ENCODE measurements at regions not wholly inside any gene's neighbourhood (a gene's known extent, or its start where the extent isn't known, plus 50 kb on each side); places are given as distances from the start of the nearest gene placed in this dataset.

DNA sequence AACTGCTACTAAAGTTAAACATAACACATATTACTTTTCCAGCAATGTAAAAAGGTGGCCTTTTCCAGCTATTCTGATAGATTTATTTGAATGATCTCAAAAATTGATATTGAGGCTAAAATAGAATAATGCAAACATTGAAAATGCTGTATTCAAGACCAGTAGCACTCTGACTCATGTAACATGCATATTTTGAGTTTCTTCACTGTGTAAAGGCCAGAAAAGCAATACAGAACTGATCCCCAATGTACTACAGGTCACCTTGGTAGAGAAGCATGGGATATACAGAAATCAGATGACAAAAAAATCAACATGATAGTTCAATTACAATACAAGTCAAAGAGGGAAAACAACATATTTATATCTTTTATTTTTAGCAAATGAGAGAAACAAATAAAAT, 419.6 kb downstream of the DIPK2A start:
- DNase-seq = no peak

DNA sequence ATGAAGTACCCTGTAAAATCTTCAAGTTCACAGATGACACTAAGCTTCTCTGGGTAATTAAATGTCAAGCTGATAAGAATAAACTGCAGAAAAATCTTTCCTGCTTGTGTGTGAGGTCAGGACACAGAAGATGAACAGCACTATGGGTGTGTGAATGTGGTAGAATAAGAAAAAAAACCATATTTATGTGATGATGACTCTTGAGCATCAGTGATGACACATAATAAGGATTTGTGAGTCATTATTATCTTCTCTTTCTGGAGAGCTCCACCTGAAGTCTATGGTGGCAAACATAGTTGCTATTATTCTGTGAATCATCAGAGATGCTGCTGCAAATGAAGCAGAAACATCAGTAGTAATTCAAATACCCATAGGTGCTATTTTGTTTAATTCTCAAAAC, 422.4 kb downstream of the DIPK2A start:
- no peak for DNase-seq

DNA sequence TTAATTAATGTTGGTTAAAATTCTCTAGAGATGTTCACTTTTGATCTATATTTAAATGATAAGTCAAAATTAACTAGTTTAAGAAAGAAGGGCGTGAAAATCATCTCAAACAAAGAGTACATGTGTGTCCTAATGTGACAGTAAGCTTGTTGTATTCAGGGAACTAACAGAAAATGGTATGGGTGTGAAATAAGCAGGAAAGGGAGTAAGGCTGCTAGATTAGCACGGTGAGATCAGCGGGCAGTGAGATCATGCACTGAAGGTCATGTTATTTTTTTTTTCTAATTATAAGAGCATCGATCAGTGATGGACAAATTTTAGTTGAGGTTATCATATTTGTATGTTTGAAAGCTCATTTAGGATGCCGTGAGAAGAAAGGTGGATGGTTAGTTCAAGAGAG, 430.8 kb downstream of the DIPK2A start:
- DNase-seq = no peak

DNA sequence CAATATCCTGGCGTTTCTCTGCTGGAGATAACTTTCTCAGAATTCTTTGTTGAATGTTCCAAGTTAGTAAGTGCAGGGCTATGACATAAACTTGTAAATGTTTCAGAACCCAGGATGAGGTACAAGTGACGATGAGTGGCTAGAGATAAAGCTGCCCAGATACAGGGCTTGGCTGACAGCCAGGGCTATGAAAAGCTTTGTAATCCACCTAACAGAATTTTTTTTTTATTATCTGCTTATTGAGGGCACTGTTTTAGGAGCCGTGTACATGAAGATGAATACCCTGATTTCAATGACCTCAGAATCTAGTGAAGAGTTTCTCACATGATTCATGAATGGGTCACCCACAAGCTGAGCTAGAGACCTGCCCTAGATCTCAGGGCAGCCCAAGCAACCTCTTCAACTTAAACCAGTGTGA, 431.4 kb downstream of the DIPK2A start:
- no peak for DNase-seq

DNA sequence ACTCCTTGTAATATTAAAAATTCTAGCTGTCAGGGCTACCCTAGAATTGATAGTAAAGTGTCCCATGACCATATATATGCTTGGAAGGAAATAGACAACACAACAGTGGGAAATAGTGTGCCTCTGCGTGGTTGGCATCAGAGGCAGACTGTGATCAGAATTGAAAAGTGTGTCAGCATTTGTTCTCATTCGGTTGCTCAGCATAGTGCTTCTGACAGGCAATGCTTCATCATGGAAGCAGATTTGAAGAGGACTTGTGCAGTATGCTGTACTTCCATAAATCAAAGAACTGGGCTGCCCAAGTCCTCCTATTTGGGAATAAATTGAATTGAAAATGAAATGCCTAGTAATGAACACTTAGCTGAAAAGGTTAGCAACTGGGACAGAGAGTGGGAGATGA, 435.7 kb downstream of the DIPK2A start:
- no peak for DNase-seq

DNA sequence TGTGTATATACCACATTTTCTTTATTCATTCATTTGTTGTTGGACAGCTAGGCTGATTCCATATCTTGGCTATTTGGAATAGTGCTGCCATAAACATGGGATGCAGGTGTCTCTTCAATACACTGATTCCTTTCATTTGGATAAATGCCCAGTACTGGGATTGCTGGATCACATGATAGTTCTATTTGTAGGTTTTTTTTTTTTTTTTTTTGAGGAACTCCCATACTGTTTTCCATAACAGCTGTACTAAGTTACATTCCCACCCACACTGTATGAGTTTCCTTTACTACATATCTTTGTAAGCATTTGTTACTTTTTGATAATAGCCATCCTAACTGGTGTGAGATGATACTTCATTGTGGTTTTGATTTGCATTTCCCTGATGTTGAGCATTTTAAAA, 437.7 kb downstream of the DIPK2A start:
- DNase-seq = no peak

DNA sequence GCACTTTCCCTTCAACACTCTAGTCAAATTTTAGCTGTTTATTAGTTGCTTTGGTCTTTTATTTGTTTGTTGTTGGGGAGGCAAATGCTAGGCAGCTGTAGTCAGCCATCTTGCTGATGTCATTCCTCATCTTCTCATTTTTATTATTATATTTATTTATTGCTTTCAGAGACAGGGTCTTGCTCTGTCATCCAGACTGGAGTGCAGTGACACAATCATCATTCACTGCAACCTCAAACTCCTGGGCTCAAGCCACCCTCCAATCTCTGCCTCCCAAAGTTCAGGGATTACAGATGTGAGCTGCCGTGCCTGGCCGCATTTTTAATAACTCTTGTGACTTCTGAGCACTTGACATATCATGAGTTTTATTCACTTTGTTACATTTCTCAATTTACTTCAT, 441.4 kb downstream of the DIPK2A start:
- DNase-seq = no peak

DNA sequence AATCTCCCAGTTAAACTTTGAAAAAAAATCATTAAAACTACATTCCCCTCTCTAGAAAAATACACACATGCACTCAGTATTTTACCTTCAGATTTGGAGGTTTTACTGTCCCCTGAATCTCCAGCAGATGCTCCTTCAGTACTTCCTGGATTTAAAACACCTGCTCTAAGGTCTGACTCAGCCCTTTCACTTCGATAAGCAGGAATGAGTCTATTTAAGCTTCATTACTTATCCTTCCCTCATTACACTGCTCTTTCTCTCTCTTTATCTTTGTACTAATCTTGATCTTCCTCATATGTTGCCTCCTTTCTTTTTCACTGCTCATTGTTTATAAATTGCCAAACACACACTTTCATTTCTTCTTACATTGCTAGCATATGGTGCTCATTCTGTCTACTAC, 443.9 kb downstream of the DIPK2A start:
- no peak for DNase-seq

DNA sequence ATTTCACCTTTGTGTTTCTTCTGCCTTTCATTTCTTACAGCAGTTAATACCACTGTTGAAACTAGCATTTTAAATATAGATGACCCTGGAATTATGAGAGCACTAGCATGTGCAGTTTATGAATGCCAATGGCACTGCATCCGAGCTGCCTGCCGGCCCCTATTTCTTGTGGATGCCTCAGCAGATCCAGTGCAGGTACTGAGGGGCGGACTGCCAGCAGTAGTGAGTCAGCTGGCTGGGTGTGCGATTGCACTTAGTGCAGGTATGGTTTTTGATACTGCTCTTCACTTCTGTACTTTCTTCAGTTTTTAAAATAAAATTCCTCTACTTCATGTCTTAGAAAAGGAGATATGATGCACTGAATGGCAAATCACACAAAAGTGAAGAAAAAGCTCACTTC, 453.0 kb downstream of the DIPK2A start:
- DNase-seq = no peak

DNA sequence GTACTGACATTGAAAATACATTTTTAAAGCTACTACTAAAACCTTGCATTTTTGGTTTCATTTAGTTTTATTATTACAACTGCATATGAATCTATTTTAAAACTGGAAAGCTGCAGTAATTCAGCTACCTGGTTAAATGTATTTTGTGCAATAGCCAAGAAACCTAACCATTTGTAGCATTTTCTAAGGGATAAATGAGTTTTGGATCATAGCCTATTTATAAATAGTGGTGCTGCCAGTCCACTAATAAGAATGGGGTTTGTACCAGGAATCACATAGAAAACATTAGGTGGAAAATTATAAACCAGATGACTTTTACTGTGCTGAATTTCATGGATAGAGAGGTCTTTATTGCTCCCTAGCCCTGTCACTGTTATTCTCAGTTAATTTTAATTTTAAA, 454.7 kb downstream of the DIPK2A start:
- DNase-seq = no peak

DNA sequence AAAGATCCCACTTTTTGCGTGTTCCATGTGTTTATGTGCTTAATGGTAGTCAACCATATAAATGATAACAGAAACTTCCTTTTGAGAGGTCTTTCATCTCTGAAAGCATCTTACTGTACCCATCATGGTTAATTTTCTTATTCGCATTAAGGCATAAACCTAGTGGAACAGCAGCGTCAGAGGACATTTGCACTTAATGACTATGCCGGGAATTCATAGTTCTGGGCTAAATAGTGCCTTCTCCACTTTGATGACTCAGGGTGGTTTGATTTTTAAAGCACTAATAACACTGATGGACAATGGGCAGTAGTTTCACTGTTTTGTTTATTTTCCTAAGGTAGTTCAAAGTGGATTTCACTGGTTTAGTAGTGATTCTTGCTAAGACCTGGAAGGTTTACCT, 455.3 kb downstream of the DIPK2A start:
- DNase-seq = no peak

DNA sequence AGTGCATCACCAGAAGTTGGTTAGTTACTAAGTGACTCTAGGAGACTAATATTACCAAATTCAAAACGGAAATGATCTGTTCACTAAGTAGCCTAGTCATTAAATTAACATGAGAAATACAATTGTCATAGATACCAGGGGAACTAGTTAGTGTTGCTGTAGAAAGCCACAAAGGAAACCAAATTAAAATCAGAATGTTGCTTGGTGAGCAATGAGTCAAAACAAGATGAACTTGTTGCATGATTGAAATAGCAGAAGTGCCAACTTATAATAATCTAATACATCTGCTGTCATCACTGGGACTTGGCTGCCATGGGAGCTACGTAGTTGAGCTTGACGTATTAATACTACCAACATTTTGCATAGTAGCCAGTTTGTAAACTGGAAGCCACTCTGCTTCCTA, 458.1 kb downstream of the DIPK2A start:
- no peak for DNase-seq

DNA sequence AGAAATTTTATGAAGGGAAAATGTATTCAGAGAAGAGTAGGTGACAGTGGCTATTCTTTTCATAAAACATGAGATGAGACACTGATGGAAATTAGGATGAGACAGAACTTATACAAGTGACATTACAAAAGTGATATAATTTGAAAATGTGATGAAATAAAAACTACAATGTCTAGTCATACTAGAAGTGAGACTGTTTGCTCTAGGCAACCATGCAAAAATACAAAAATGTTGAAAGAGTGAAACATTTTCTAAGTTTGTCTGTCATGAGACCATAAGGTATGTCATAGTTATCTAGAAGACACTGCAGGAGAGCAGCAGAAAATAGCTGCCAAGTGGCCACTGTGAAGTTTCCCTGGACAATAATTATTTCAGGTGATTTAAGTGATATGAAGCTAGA, 459.5 kb downstream of the DIPK2A start:
- DNase-seq = no peak

DNA sequence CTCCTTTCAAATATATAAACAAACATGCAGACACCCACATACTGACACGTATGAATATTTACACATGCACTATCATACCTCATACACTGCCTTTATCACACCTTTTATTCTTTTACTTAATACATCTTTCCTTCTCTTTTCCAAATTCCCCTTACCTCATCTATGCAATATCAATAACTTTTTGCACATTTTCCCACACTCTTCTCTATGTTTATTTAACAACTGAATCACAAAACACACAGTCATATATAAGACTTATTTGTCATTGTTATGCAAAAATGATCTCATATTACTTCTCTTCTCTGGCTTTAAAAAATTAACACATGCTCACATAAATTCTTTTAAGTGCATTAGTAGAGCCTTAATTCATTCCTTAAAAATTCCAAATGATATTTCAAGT, 461.4 kb downstream of the DIPK2A start:
- no peak for DNase-seq

DNA sequence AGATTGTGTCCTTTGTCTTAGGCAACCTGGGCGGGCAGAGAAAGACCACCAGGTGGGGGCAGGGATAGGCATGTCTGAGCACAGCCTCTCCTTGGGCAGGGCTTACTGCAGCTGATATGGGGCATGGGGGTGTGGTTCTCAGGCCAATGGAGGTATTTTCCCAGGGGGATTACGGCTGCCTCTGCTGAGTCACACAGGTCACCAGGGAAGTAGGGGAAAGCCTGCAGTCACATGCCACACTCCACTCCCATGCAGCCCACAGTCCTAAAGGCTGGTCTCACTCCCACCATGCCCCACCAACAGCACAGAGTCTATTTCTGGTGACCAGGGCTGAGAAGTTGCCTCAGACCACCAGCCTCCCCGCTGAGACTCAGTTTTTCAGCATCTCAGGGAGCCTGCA, 466.4 kb downstream of the DIPK2A start:
- DNase-seq = no peak

DNA sequence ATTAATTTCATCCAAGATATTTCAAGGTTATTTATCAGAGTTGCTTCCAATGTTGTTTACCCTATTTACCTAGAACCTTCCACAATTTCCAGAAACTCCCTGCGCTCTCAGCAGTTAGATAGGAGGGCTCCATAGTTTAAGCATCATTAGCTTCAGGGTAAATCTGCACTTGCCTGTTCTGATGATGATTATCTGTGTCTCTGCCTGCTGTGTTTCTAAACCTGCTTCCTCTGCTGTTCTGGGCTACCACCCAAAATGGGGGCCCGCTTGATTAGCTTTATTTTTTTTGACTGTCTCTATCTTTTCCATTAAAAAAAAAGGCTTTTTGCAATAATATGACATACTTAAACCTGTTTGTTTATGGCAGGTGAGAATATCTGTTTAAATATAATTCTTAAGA, 472.4 kb downstream of the DIPK2A start:
- DNase-seq = no peak

DNA sequence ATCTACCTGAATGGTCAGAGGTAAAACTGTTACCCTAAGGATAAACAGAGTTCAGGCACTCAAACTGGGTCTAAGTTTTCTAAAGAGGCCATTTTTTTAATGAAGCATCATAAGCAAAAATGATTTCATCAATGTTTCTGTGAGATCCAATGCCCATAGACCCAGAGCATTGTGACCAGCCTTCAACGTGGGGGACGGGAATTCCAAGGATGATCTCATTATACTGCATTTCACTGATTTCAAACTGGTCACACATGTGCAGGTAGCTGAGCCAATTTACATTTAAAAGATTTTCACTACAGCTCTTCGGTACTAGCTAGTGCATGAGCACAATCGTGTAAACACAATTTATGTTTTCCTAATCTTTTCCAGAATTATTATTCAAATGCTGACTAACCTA, 472.9 kb downstream of the DIPK2A start:
- no peak for DNase-seq

DNA sequence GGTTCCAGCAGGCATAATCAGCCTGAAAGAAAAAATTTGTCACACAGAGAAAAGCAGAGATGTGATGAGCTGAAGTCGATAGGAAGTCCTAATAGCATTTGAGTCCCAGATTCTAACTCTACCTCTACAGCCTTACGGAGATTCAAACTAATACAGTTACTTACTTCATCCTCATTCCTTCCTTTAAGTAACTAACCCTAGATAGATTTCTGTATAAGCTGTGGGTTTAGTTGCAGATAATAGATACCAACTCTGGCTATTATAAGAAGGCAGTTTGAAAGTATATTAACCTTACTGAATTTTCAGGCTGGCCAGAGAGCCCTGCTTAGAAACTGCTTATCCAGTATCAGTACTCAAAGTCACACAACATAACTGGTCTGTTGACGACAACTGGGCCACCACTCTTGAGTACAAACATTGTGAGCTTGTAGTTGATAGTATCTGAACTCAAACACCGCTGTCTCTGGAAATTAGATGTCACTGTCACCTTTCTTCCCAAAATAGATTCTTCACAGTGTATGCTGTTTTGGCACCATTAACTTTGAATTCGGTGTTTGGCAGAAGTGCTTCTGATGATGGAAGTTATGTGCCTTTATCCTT, 484.3 kb downstream of the DIPK2A start:
- no peak for DNase-seq

DNA sequence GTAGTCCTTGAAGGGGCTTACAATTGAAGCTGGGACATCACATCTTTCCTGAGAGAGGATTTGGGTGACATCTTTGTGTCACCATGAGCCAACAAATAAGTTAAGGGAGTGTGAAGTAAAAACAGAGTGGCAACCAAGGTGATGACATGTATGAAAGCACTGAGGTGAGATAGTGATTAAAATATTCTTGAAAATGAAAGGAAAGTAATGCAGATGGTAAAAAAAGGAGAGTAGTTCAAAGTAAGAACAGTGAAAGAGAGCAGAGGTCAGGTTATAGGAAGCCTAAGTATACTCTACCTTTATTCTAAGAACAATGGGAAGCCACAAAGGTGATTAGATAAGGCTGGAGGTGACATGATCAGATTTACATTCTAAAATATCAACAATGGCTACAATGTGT, 486.1 kb downstream of the DIPK2A start:
- no peak for DNase-seq

DNA sequence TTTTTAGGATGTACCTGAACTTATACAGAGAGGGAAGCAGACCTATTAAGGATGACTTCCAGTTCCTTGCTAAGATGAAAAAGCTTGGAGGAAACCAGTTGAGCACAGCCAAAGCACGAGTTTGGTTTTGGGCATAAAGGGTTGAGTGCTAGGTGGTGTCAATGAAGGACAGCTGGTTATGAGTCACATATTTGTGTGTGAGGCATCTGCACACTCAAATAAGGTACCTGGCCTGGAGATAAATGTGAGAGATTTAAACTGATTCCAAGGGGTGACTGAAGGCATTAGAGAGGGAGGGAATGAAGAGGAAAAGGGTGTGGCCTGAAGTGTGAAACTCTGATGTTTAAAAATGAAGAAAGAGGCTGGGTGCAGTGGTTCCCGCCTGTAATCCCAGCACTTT, 486.7 kb downstream of the DIPK2A start:
- no peak for DNase-seq

DNA sequence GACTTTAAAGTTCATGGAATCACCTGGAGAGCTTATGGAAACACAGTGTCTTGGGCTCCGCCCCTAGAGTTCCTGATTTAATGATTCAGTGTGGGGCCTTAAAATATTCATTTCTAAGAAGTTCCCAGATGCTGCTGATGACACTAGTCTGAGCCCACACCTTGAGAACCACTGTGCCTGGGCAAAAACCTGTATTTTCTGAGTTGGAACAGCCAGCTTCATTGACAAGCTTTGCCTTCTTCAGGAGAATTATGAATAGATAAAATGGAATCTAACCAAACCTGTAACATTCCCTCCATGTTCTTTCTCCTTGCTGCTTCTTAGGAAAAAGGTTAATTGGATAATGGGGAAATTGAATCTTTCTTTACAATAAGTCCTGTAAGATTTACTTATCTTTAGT, 490.7 kb downstream of the DIPK2A start:
- DNase-seq = no peak

DNA sequence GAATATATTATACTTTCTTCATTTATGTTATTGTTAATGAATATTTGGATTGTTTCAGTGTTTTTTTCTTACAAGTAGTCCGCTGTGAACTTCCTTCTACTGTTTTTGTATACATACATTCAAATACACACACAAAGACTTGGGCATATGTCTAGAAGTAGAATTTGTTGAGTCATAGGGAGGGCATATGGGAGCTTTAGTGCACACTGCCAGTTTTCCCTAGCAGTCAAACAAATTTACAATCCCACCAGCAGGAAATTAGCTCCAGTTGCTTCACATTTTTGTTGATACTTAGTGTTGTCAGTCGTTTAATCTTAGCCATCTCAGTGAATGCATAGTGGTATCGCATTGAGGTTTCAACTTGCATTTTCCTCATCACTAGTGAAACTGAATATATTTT, 492.3 kb downstream of the DIPK2A start:
- peak; percentile 57 for DNase-seq

DNA sequence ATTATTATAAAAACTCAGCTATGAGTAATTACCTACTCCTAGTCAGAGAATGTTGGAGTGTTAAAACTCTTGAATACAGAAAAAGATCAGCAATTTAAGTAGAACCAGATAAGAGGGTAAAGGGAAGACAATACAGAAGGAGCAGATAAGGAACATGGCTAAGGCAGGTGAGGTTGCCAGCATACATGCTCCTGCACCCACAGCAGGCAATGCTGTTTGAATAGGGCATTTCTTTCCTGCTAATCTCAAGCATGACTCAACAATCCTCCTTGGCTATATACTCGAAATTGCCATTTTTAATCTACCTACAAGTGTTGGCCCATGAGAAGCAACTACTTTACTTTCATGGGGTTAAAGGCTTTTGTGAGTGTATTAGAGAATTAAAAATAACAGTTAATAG, 494.5 kb downstream of the DIPK2A start:
- no peak for DNase-seq

DNA sequence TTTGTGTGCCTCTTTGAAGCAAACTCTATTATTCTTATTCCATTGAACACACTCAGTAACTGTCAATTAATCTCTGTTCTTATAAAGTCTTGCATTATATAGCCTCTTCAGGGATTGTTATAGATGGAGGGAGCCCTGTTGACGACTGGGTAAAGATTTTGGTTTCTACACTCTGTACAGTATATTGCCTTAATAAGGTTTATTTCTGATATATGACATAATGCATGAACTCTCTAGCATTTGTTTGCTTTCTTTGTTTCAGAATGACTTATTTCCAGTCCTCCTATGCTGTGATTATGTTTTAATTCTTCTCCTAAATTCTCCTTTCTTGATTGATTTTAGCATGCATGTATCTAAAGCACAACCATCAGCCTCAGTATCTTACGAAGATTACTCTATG, 494.9 kb downstream of the DIPK2A start:
- no peak for DNase-seq

DNA sequence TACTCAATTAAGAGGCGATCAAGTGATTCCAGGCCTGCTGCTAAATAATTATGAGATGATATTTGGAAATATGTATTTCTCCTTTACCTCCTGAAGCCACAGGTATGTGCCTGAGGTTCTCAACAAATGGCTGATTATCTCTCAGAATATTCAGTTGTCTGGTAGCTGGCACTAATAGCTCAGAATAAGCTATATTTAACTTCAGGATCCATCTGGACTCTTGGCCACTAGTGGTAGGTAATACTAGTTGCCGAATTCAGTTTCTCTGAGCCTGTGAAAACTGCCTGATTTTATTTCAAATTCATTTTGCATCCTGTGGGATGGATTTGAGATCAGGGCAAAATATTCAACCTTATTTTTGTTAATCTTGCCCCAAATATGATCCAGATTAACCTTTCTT, 499.0 kb downstream of the DIPK2A start:
- DNase-seq = no peak

DNA sequence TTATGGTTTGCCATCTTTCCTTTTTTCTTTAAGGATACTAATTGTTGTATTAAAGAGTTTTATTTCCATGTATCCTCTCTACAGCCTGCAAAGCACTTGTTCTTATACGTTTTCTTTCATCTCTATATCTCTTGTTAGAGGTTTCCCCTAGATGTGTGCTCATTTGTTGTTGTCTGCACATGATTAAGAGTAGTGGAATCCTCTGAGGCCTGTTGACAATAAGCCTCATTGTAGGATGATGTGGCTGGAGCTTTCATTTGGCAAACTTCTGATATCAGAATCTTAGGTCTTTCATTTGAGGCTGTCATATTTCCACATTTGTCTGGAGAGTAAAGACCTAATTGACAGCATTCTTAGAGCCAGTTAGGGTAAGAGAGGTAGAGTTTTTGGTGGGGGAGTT, 506.0 kb downstream of the DIPK2A start:
- no peak for DNase-seq
